IMR-90 (cell line): ENCODE measurements at regions not wholly inside any gene's neighbourhood (a gene's known extent, or its start where the extent isn't known, plus 50 kb on each side); places are given as distances from the start of the nearest gene placed in this dataset.

ENCODE experiments used
- CEBPB ChIP-seq: IDR thresholded peaks from 2 replicates; pipeline ENCODE4 v1.6.1; 2012; ENCODE audit warnings: low read depth, low read length, improper control_type of control experiment
- CHD1 ChIP-seq: IDR thresholded peaks from 2 replicates; pipeline ENCODE4 v1.6.1; 2012; ENCODE audit warnings: low read depth, low read length, improper control_type of control experiment
- FOS ChIP-seq: fragments of 150-350 bp; IDR thresholded peaks from 2 replicates; pipeline ENCODE4 v1.6.1; 2016; ENCODE audit warnings: low read depth, low read length
- MAFK ChIP-seq: IDR thresholded peaks from 2 replicates; pipeline ENCODE4 v1.6.1; 2012; ENCODE audit warnings: low read depth, low read length, improper control_type of control experiment
- POLR2A ChIP-seq: IDR thresholded peaks from 2 replicates; pipeline ENCODE4 v1.6.1; 2012; ENCODE audit warnings: mild to moderate bottlenecking, low read depth, low read length
- SMC3 ChIP-seq: fragments of 150-350 bp; IDR thresholded peaks from 2 replicates; pipeline ENCODE4 v1.6.1; 2016; ENCODE audit warnings: low read depth, mild to moderate bottlenecking, antibody characterized with exemption, low read length, moderate library complexity
- TF ChIP-seq, protein P1 (sequence below): conservative IDR thresholded peaks from 2 replicates; pipeline ENCODE4 v1.5.1; 2012; ENCODE audit warnings: mild to moderate bottlenecking, low read depth, low read length, improper control_type of control experiment
- TF ChIP-seq, protein P2 (sequence below): fragments of 150-350 bp; IDR thresholded peaks from 2 replicates; pipeline ENCODE4 v1.6.1; 2016; ENCODE audit warnings: low read depth, mild to moderate bottlenecking, low read length, moderate library complexity, borderline replicate concordance

DNA sequence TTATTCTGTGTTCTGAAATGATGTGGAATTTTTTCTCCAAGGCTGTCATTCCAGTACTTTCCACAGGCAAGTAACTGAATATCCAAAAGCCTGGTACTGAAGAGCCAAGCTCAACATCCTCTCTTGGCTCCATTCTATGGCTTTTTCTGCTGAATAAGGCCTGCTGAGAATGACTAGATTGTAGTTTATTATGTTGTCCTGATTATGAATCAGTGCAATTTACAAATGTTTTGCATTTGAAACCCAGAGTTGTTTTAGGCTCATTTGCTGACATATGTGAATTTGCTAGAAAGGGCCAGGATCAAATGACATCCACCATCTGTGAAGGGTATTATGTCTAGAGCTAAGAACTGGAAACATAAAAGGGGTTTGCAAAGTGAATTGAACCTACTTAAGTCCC is 596.6 kb downstream of the KCTD12 start:
- no peak for TF ChIP-seq POLR2A
- TF ChIP-seq, protein P1, sequence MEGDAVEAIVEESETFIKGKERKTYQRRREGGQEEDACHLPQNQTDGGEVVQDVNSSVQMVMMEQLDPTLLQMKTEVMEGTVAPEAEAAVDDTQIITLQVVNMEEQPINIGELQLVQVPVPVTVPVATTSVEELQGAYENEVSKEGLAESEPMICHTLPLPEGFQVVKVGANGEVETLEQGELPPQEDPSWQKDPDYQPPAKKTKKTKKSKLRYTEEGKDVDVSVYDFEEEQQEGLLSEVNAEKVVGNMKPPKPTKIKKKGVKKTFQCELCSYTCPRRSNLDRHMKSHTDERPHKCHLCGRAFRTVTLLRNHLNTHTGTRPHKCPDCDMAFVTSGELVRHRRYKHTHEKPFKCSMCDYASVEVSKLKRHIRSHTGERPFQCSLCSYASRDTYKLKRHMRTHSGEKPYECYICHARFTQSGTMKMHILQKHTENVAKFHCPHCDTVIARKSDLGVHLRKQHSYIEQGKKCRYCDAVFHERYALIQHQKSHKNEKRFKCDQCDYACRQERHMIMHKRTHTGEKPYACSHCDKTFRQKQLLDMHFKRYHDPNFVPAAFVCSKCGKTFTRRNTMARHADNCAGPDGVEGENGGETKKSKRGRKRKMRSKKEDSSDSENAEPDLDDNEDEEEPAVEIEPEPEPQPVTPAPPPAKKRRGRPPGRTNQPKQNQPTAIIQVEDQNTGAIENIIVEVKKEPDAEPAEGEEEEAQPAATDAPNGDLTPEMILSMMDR: no peak
- no peak for TF ChIP-seq CHD1
- TF ChIP-seq MAFK: peak; percentile 61
- no peak for TF ChIP-seq CEBPB
- TF ChIP-seq SMC3: no peak
- TF ChIP-seq, protein P2, sequence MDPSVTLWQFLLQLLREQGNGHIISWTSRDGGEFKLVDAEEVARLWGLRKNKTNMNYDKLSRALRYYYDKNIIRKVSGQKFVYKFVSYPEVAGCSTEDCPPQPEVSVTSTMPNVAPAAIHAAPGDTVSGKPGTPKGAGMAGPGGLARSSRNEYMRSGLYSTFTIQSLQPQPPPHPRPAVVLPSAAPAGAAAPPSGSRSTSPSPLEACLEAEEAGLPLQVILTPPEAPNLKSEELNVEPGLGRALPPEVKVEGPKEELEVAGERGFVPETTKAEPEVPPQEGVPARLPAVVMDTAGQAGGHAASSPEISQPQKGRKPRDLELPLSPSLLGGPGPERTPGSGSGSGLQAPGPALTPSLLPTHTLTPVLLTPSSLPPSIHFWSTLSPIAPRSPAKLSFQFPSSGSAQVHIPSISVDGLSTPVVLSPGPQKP: no peak
- TF ChIP-seq FOS: no peak
